CD4-positive, alpha-beta T cell treated with Interleukin-2 at 100 ng/mL for 4 hours (primary cell): ENCODE measurements at regions not wholly inside any gene's neighbourhood (a gene's known extent, or its start where the extent isn't known, plus 50 kb on each side); places are given as distances from the start of the nearest gene placed in this dataset.
"Not testable (repeated sequence)": the region's sequence is repeated elsewhere in the genome, so short reads cannot be mapped to it uniquely, and the experiment has no call there.

Experiments
- DNase-seq: peaks from one replicate; pipeline ENCODE4 v3.0.0-alpha.2; 2020; ENCODE audit warnings: low spot score

DNA sequence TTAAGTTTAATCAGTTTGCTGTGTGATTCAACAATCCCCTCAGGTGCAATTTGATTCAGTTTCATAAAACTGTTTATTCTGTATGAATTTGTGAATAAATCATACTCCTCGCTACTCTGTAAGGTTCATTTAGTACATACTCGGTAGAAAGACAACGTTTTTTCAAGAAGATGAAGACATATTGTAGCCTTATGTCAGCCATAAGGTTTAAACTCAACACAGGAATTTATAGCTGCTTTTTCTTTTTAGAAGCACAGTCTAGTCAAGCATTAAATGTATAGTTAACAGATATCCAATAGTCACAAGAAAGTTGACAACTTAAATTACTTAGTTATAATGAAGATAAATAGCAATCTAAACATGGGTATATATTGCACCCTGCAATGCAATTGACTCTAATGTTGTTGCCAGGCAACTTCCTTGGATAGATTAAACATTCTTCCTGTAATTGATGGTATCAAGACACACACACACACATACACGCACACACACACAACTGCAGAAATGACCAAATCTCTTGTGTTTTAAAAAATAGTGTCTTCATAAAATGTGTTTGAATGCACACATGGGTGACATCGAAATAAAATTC lies 151.5 kb upstream of the MGAT4C start:
- no peak for DNase-seq

DNA sequence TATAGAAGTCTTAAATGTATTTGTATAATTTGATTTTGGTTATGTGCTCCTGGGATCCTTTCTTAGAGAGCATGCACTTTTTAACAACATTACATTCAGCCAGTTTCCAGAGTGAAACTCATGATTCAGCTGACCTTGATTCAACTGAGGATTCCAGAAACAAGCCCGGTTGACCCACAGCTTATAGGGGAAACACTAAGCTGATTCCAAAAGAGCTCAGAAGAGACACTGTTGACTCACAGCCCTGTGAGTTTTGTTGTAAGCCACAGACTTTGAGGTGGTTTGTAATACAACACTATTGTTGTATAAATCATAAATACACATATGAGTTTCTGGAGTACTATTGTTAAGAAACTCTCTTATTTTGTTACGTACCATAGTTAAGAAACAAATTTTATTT lies 133.8 kb upstream of the MGAT4C start:
- DNase-seq, result no peak

DNA sequence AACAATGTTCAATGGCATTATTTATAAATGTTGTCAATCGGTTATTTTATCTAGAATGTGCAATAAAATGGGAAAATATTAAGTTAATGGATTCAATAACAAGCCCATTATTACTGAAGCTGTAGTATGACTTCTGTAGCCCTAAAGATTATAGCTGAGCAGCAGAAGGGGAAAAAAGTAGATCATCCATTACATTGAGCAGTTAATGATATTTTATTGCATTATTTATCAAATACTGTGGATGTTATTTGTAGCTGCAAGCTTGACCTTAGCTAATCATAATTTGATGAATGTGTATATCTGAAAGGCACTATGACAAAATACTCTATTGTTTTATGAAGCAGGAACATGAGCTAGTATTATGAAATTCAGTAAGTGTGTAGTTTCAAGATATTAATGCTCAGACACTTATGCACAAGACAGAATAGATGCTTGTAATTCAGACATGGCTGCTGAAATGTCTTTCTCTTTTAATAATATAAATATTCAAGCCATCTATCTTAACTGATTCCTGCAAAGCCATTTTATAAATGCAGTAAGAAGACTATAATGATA lies 131.5 kb upstream of the MGAT4C start:
- no peak for DNase-seq

DNA sequence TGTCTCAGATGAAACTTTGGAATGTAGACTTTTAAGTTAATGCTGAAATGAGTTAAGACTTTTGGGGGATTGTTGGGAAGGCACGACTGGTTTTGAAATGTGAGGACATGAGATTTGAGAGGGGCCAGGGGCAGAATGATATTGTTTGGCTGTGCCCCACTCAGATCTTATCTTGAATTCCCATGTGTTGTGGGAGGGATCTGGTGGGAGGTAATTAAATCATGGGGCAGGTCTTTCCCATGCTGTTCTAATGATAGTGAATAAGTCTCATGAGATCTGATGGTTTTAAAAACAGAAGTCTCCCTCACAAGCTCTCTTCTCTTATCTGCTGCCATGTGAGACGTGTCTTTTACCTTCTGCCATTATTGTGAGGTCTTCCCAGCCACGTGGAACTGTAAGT lies 127.6 kb upstream of the MGAT4C start:
- not testable (repeated sequence) for DNase-seq

DNA sequence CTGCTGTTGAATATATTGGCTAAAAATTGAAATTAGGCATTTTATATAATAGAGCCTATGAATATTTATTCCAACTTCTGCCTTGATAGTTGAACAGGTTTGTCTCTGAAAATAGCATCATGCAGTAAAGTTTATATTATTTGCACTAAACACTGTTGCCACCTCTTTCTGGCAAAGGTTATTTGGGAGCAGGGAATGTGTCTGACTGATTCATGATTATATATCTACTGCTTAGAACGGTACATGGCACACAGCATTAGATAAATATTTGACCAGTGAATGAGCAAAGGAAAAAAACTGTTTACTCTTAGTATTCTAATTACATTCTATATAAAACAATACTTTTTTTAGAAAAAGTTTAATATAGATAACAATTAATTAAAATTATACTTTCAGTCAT lies 123.1 kb upstream of the MGAT4C start:
- no peak for DNase-seq

DNA sequence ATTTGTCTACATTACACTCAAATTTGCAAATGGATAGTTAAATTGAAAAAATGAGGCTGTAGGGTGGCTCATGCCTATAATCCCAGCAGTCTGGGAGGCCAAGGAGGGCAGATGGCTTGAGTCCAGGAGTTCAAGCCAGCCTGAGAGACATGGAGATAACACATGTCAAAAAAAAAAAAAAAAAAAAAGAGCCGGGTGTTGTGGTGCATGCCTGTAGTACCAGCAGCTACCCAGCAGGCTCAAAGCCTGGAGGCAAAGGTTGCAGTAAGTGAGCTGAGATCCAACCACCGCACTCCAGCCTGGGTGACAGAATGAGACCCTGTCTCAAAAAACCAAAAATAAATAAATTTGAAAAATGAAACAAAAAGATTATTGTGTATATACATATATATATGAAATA lies 119.9 kb upstream of the MGAT4C start:
- DNase-seq, result no peak

DNA sequence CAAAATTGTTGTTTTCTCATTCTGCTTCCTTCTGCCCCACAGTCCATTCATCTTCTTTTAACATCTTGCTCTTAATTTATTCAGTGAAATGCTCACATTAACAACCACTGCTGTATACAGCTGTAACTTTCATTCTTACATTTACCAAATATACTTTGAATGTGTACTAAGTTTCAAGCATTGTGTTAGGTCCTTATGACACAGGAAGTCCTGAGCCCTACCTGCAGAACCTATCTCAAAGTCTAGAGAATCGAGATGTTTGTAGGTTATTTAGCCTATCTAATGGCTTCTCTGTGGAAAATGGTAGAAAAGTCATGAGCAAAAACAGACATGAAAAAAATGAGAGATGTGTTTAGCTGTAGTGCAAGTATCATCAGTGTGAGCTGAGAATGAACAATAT lies 117.6 kb upstream of the MGAT4C start:
- no peak for DNase-seq

DNA sequence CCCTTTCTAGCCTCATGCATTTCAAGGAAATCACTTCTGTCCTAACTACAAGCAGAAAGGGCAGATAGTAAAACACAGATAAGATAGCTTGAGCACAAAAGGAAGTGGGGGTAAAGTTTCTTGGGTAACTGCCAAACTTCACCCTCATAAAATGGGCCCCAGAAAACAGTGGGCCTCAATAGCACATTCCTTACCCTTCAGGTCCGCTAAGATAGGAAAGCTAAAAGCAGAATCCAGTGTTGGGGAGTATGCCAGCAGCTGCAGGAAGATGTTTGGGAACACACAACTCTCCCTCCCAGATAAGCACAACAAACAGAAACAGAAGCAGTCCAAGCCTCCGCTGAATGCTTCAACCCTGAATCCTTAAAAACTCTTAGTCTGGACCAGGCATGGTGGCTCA lies 110.9 kb upstream of the MGAT4C start:
- no peak for DNase-seq

DNA sequence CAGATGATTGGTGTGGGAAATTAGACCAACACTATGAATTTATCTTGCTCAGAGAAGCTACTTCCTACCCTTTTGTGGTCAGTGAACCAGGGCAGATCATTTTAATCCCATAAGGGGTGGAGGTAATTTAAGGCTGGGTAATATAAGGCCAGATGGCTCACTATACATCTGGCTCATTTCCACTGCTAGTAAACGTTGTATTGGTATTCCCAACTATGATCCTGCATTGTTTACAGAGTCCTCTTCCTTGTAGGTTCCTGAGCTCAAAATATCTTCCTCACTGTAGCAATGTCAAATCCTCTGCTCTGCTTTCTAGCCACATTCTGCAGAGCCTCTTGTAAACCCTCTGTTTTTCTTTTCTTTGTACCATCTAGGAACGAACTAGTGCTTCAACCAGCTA lies 93.0 kb upstream of the MGAT4C start:
- DNase-seq, result no peak

DNA sequence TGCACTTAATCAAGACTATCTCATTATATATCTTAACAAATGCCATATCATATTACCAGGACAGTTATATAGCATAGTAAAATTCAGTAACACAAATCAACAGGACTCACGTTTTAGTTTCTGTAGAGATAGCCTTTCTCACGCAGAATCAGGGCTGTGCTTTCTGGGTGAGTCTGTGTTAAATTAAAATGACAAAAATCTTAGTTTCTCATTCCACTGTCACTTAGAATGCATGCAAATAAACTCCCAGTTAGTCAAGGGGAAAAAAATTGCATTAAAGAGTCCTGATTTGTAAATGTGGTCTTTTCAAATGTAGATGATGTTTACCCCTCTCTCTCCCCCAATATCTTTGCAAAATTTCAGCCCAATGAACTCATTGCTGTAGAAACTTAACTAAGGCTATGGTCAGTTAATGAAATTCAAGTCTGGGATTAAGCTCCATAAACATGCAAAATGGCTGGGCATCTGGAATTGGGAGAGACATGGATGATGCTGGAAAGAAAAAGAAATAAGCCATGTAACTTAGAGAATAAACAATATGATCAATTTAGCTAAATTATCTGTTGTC lies 77.8 kb upstream of the MGAT4C start:
- no peak for DNase-seq

DNA sequence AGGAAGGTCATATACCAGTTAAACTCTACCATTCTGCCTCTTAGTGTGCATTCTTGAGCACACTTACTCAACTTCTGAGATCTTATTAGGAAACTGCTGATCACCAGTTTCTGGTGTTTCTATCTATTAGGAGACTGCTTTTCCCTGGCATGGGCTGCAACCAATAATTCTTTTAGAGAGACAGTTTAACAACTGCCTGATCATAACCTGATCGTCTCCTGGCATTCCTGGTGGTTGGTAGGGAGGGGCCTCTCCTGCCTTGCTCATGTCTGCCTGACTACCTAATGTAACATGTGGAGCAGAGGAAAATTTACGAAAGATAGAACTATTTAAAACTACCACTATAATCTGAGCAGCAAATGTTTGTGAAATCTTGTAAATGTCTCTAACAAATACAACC lies 75.3 kb upstream of the MGAT4C start:
- no peak for DNase-seq

DNA sequence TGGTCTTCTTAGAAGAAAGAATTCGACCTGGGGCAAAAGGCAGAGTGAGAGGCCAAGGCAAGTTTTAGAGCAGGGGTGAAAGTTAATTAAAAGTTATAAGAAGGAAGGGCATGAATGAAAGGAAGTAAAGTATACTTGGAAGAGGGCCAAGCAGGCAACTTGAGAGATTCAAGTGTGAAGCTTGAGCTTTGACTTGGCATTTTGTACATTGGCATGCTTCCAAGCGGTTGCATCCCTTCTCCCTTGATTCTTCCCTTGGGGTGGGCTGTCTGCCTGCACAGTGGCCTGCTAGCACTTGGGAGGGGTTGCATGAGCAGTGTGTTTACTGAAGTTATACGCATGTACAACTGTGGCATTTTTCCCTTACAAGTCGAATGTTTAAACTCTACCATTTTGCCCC lies 74.8 kb upstream of the MGAT4C start:
- no peak for DNase-seq

DNA sequence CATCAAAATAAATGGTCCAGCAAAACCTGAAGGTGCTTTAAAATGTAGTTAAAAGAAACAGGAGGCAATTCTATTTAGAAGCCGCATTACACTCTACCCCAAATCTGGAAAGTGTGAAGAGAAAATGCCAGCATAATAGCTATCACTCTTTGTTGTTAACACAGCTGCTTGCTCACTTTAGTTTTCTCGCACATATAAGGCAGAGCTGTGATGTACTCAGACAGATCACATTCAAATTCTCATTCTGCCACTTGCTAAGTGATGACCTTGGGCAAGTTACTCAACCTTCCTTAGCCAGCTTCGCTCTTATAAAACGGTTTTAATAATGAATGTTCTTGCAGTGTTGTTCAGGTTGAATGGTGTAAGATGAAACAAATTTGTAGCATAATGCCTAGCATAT lies 56.0 kb upstream of the MGAT4C start:
- no peak for DNase-seq
